ENCODE measurements at regions not wholly inside any gene's neighbourhood (a gene's known extent, or its start where the extent isn't known, plus 50 kb on each side); places are given as distances from the start of the nearest gene placed in this dataset.

GRCh38 chr10:94213001-94213530 lies 149.7 kb downstream of the NOC3L start:
- Histone ChIP-seq H3K9me3 (no peaks in the 10 kb centered on the region), H3K4me1 (peaks cover 0 to 36% (median 11%) of the 10 kb centered on the region in 4 donors), H3K27ac (peak overlapping the region; percentile 62 to 83 (median 82)), H3K36me3 (no peaks in the 10 kb centered on the region), H3K4me3 (no peak overlapping the region), H3K27me3 (no peaks in the 10 kb centered on the region)
- WGBS (ENCODE audit: insufficient coverage, low coverage, low lambda C conversion rate, missing lambda C conversion rate): 64% methylated on average over 2 of the region's 2 CpGs
- DNase-seq (peak; percentile 50 to 85 (median 69)), ATAC-seq (peak; percentile 93 to 98 (median 97))
- TF ChIP-seq POLR2A (IDR thresholded peaks at IDR 0.05) (no peak), CTCF (IDR thresholded peaks at IDR 0.05) (no peak)
- intact Hi-C loops (cut with DNase I): no loop called here

- Histone ChIP-seq H3K9me3 (no peaks in the 10 kb centered on the region), H3K4me1 (peaks cover 0 to 36% (median 11%) of the 10 kb centered on the region in 4 donors), H3K36me3 (no peaks in the 10 kb centered on the region), H3K27me3 (no peaks in the 10 kb centered on the region), H3K27ac (peak overlapping the region; percentile 29 to 67 (median 52)), H3K4me3 (no peak overlapping the region)
- TF ChIP-seq POLR2A (IDR thresholded peaks at IDR 0.05): no peak
- no peak for TF ChIP-seq CTCF (IDR thresholded peaks at IDR 0.05)
- DNase-seq: no peak
- ATAC-seq: peak; percentile 14 to 42 (median 22)
- intact Hi-C loops (cut with DNase I): no loop called here
- 33% methylated on average over 3 of the region's 3 CpGs for WGBS (ENCODE audit: insufficient coverage, low coverage, low lambda C conversion rate, missing lambda C conversion rate)
Measured at GRCh38 chr10:94213980-94214379, 148.8 kb downstream of the NOC3L start.

DNA sequence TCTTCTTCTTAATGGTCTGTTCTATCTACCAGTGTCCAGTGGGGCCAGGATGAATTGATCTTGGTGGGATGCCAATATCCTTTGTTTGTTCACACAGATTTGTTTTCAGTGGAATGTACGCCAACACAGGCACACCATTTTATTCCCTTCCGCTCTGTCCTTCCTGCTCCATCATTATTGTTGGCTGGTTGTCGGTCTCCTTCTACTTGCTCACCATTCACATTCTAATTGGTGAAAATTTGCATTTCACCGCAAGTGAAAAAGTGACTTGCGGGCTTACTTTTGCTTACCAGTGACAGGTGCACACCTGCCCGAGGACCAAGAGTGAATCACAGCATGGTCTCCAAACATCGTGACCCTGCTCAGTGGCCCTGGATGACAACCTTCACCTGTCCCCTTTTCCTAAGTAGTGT lies 148.3 kb downstream of the NOC3L start:
- ATAC-seq: peak; percentile 48 to 75 (median 56)
- DNase-seq: peak in 1 of 3 donors; percentile 53
- intact Hi-C loops (cut with DNase I): no loop called here
- Histone ChIP-seq H3K27ac (peak overlapping the region in 2 of 3 donors; percentile 29 to 67), H3K4me3 (no peak overlapping the region), H3K9me3 (no peaks in the 10 kb centered on the region), H3K36me3 (no peaks in the 10 kb centered on the region), H3K27me3 (no peaks in the 10 kb centered on the region), H3K4me1 (peaks cover 0 to 36% (median 11%) of the 10 kb centered on the region in 4 donors)
- TF ChIP-seq CTCF (IDR thresholded peaks at IDR 0.05): no peak
- no peak for TF ChIP-seq POLR2A (IDR thresholded peaks at IDR 0.05)
- 48% methylated on average over 6 of the region's 7 CpGs for WGBS (ENCODE audit: insufficient coverage, low coverage, low lambda C conversion rate, missing lambda C conversion rate)

- Histone ChIP-seq H3K9me3 (no peaks in the 10 kb centered on the region), H3K27ac (no peak overlapping the region), H3K27me3 (no peaks in the 10 kb centered on the region), H3K36me3 (no peaks in the 10 kb centered on the region), H3K4me3 (no peak overlapping the region), H3K4me1 (peaks cover 0 to 23% (median 11%) of the 10 kb centered on the region in 4 donors)
- DNase-seq (no peak), ATAC-seq (no peak)
- WGBS (ENCODE audit: insufficient coverage, low coverage, low lambda C conversion rate, missing lambda C conversion rate): 70% methylated on average over 2 of the region's 4 CpGs
- intact Hi-C loops (cut with DNase I): no loop called here
- TF ChIP-seq POLR2A (IDR thresholded peaks at IDR 0.05) (no peak), CTCF (IDR thresholded peaks at IDR 0.05) (no peak)
Measured at GRCh38 chr10:94216201-94216600, 146.5 kb downstream of the NOC3L start.

- DNase-seq (no peak), ATAC-seq (no peak)
- Histone ChIP-seq H3K27me3 (no peaks in the 10 kb centered on the region), H3K36me3 (no peaks in the 10 kb centered on the region), H3K4me1 (peaks cover 0 to 22% (median 10%) of the 10 kb centered on the region in 4 donors), H3K9me3 (no peaks in the 10 kb centered on the region), H3K4me3 (no peak overlapping the region), H3K27ac (no peak overlapping the region)
- TF ChIP-seq POLR2A (IDR thresholded peaks at IDR 0.05) (no peak), CTCF (IDR thresholded peaks at IDR 0.05) (no peak)
- intact Hi-C loops (cut with DNase I): no loop called here
Measured at GRCh38 chr10:94217411-94217810, 145.3 kb downstream of the NOC3L start.

Data from right lobe of liver (tissue), 6 donors.